Mesothelial cell of epicardium (in vitro differentiated cells): ENCODE measurements at regions not wholly inside any gene's neighbourhood (a gene's known extent, or its start where the extent isn't known, plus 50 kb on each side); places are given as distances from the start of the nearest gene placed in this dataset.

Experiments used
- DNase-seq, 2 experiments: peaks; one replicate each; pipeline ENCODE4 v3.0.0; 2021; ENCODE audit warnings: low spot score in 2 of 2; ENCODE audit not compliant: unreplicated experiment in 2 of 2
- H3K27ac Mint-ChIP-seq: 2 replicates; pipeline ENCODE4 v1.8.0; 2021; ENCODE audit warnings: mixed read lengths
- H3K27me3 Mint-ChIP-seq: 2 replicates; pipeline ENCODE4 v1.8.0; 2021; ENCODE audit warnings: low read depth, mixed read lengths
- H3K36me3 Mint-ChIP-seq: 2 replicates; pipeline ENCODE4 v1.8.0; 2021; ENCODE audit warnings: mixed read lengths
- H3K4me1 Mint-ChIP-seq: 2 replicates; pipeline ENCODE4 v1.8.0; 2021; ENCODE audit warnings: mixed read lengths
- H3K4me3 Mint-ChIP-seq: 2 replicates; pipeline ENCODE4 v1.8.0; 2021; ENCODE audit warnings: mild to moderate bottlenecking, moderate library complexity, mixed read lengths
- H3K9me3 Mint-ChIP-seq: 2 replicates; pipeline ENCODE4 v1.8.0; 2021; ENCODE audit warnings: mixed read lengths
- CTCF ChIP-seq: fragments of 200-600 bp; sonication (generic); IDR thresholded peaks from one replicate; pipeline ENCODE4 v1.5.0; 2021; ENCODE audit warnings: antibody characterized with exemption; ENCODE audit not compliant: unreplicated experiment

GRCh38 chr6:139542351-139542750 is 167.9 kb upstream of the CITED2 start:
- H3K27me3 Mint-ChIP-seq: no peaks in the 10 kb centered on the region
- DNase-seq: no peak
- H3K9me3 Mint-ChIP-seq: no peaks in the 10 kb centered on the region
- no peak overlapping the region for H3K4me3 Mint-ChIP-seq
- H3K36me3 Mint-ChIP-seq: no peaks in the 10 kb centered on the region
- H3K27ac Mint-ChIP-seq: no peak overlapping the region
- peaks cover 45% of the 10 kb centered on the region for H3K4me1 Mint-ChIP-seq
- TF ChIP-seq CTCF: no peak

GRCh38 chr6:139540894-139541293 is 166.4 kb upstream of the CITED2 start:
- Mint-ChIP-seq H3K27me3 (no peaks in the 10 kb centered on the region), H3K36me3 (no peaks in the 10 kb centered on the region), H3K4me1 (peaks cover 34% of the 10 kb centered on the region), H3K4me3 (no peak overlapping the region), H3K27ac (no peak overlapping the region), H3K9me3 (no peaks in the 10 kb centered on the region)
- DNase-seq: no peak
- TF ChIP-seq CTCF: no peak

- H3K4me3 Mint-ChIP-seq: no peak overlapping the region
- no peaks in the 10 kb centered on the region for H3K27me3 Mint-ChIP-seq
- H3K36me3 Mint-ChIP-seq: no peaks in the 10 kb centered on the region
- no peaks in the 10 kb centered on the region for H3K9me3 Mint-ChIP-seq
- peaks cover 28% of the 10 kb centered on the region for H3K4me1 Mint-ChIP-seq
- no peak overlapping the region for H3K27ac Mint-ChIP-seq
- no peak for TF ChIP-seq CTCF
- no peak for DNase-seq
Measured at GRCh38 chr6:139540276-139540675, 165.8 kb upstream of the CITED2 start.

- Mint-ChIP-seq H3K9me3 (no peaks in the 10 kb centered on the region), H3K36me3 (no peaks in the 10 kb centered on the region), H3K27ac (peak overlapping the region; percentile 56), H3K4me3 (no peak overlapping the region), H3K27me3 (no peaks in the 10 kb centered on the region), H3K4me1 (peaks cover 25% of the 10 kb centered on the region)
- DNase-seq: no peak
- TF ChIP-seq CTCF: no peak
Measured at GRCh38 chr6:139539852-139540251, 165.4 kb upstream of the CITED2 start.

- no peak overlapping the region for H3K4me3 Mint-ChIP-seq
- no peaks in the 10 kb centered on the region for H3K36me3 Mint-ChIP-seq
- H3K27me3 Mint-ChIP-seq: no peaks in the 10 kb centered on the region
- H3K9me3 Mint-ChIP-seq: no peaks in the 10 kb centered on the region
- DNase-seq: no peak
- TF ChIP-seq CTCF: no peak
- H3K4me1 Mint-ChIP-seq: peaks cover 31% of the 10 kb centered on the region
- no peak overlapping the region for H3K27ac Mint-ChIP-seq
Measured at GRCh38 chr6:139538366-139538765, 163.9 kb upstream of the CITED2 start.

- H3K9me3 Mint-ChIP-seq: no peaks in the 10 kb centered on the region
- no peak overlapping the region for H3K4me3 Mint-ChIP-seq
- H3K4me1 Mint-ChIP-seq: peaks cover 35% of the 10 kb centered on the region
- H3K27me3 Mint-ChIP-seq: no peaks in the 10 kb centered on the region
- DNase-seq: no peak
- H3K36me3 Mint-ChIP-seq: no peaks in the 10 kb centered on the region
- no peak overlapping the region for H3K27ac Mint-ChIP-seq
- TF ChIP-seq CTCF: no peak
Measured at GRCh38 chr6:139536751-139537617, 162.5 kb upstream of the CITED2 start.
